ENCODE measurements at regions not wholly inside any gene's neighbourhood (a gene's known extent, or its start where the extent isn't known, plus 50 kb on each side); places are given as distances from the start of the nearest gene placed in this dataset.
A peak's percentile ranks its signal among the peaks of the same experiment; 100 is the strongest.

- no peaks in the 10 kb centered on the region for H3K4me1 Mint-ChIP-seq (ENCODE audit: unreplicated experiment)
- TF ChIP-seq CTCF (IDR thresholded peaks at IDR 0.05; ENCODE audit: unreplicated experiment), result no peak
Observed at GRCh38 chr16:85182774-85183173, 70.5 kb upstream of the CIBAR2 start.

GRCh38 chr16:85183564-85183963 is 71.3 kb upstream of the CIBAR2 start:
- peak overlapping the region; percentile 21 for H3K4me3 Mint-ChIP-seq (ENCODE audit: unreplicated experiment)
- no peak for DNase-seq (ENCODE audit: low spot score)
- no peak for TF ChIP-seq CTCF (IDR thresholded peaks at IDR 0.05; ENCODE audit: unreplicated experiment)
- H3K27ac Mint-ChIP-seq (ENCODE audit: unreplicated experiment), result no peak overlapping the region
- peaks cover 5% of the 10 kb centered on the region for H3K9me3 Mint-ChIP-seq (ENCODE audit: unreplicated experiment)
- H3K27me3 Mint-ChIP-seq (ENCODE audit: unreplicated experiment), result peaks cover 13% of the 10 kb centered on the region
- H3K36me3 Mint-ChIP-seq (ENCODE audit: low read depth, unreplicated experiment), result peaks cover 22% of the 10 kb centered on the region
- H3K4me1 Mint-ChIP-seq (ENCODE audit: unreplicated experiment), result no peaks in the 10 kb centered on the region

More at GRCh38 chr16:85182774-85183173, 70.5 kb upstream of the CIBAR2 start:
- H3K36me3 Mint-ChIP-seq (ENCODE audit: low read depth, unreplicated experiment), result peaks cover 22% of the 10 kb centered on the region
- peaks cover 9% of the 10 kb centered on the region for H3K27me3 Mint-ChIP-seq (ENCODE audit: unreplicated experiment)
- peak overlapping the region; percentile 59 for H3K27ac Mint-ChIP-seq (ENCODE audit: unreplicated experiment)
- DNase-seq (ENCODE audit: low spot score), result no peak
- H3K9me3 Mint-ChIP-seq (ENCODE audit: unreplicated experiment), result peaks cover 5% of the 10 kb centered on the region
- H3K4me3 Mint-ChIP-seq (ENCODE audit: unreplicated experiment), result peak overlapping the region; percentile 19

- Mint-ChIP-seq H3K4me1 (ENCODE audit: unreplicated experiment) (no peaks in the 10 kb centered on the region), H3K27me3 (ENCODE audit: unreplicated experiment) (peaks cover 12% of the 10 kb centered on the region)
- DNase-seq (ENCODE audit: low spot score), result no peak
Observed at GRCh38 chr16:85184404-85184803, 72.1 kb upstream of the CIBAR2 start.

GRCh38 chr16:85185303-85186100 is 73.2 kb upstream of the CIBAR2 start:
- peaks cover 5% of the 10 kb centered on the region for H3K9me3 Mint-ChIP-seq (ENCODE audit: unreplicated experiment)
- no peaks in the 10 kb centered on the region for H3K4me1 Mint-ChIP-seq (ENCODE audit: unreplicated experiment)
- peaks cover 12% of the 10 kb centered on the region for H3K27me3 Mint-ChIP-seq (ENCODE audit: unreplicated experiment)
- peaks cover 22% of the 10 kb centered on the region for H3K36me3 Mint-ChIP-seq (ENCODE audit: low read depth, unreplicated experiment)
- no peak overlapping the region for H3K4me3 Mint-ChIP-seq (ENCODE audit: unreplicated experiment)
- DNase-seq (ENCODE audit: low spot score), result no peak
- H3K27ac Mint-ChIP-seq (ENCODE audit: unreplicated experiment), result no peak overlapping the region
- TF ChIP-seq CTCF (IDR thresholded peaks at IDR 0.05; ENCODE audit: unreplicated experiment), result no peak

More at GRCh38 chr16:85184404-85184803, 72.1 kb upstream of the CIBAR2 start:
- Mint-ChIP-seq H3K27ac (ENCODE audit: unreplicated experiment) (no peak overlapping the region), H3K4me3 (ENCODE audit: unreplicated experiment) (peak overlapping the region; percentile 68), H3K9me3 (ENCODE audit: unreplicated experiment) (peaks cover 5% of the 10 kb centered on the region), H3K36me3 (ENCODE audit: low read depth, unreplicated experiment) (peaks cover 22% of the 10 kb centered on the region)
- TF ChIP-seq CTCF (IDR thresholded peaks at IDR 0.05; ENCODE audit: unreplicated experiment), result no peak

GRCh38 chr16:85187002-85187401 is 74.7 kb upstream of the CIBAR2 start:
- no peak overlapping the region for H3K27ac Mint-ChIP-seq (ENCODE audit: unreplicated experiment)
- peaks cover 14% of the 10 kb centered on the region for H3K27me3 Mint-ChIP-seq (ENCODE audit: unreplicated experiment)
- H3K9me3 Mint-ChIP-seq (ENCODE audit: unreplicated experiment), result peaks cover 5% of the 10 kb centered on the region
- H3K36me3 Mint-ChIP-seq (ENCODE audit: low read depth, unreplicated experiment), result peaks cover 22% of the 10 kb centered on the region
- DNase-seq (ENCODE audit: low spot score), result no peak
- H3K4me1 Mint-ChIP-seq (ENCODE audit: unreplicated experiment), result no peaks in the 10 kb centered on the region
- TF ChIP-seq CTCF (IDR thresholded peaks at IDR 0.05; ENCODE audit: unreplicated experiment), result no peak
- H3K4me3 Mint-ChIP-seq (ENCODE audit: unreplicated experiment), result no peak overlapping the region

All from endothelial cell (in vitro differentiated cells).